Activated T-helper 1 cell treated with Interleukin-2 at 50 U/mL for 16 hours (primary cell): ENCODE measurements at regions not wholly inside any gene's neighbourhood (a gene's known extent, or its start where the extent isn't known, plus 50 kb on each side); places are given as distances from the start of the nearest gene placed in this dataset.
"Not testable (repeated sequence)": the region's sequence is repeated elsewhere in the genome, so short reads cannot be mapped to it uniquely, and the experiment has no call there.

Experiments used
- DNase-seq: peaks from one replicate; pipeline ENCODE4 v3.0.0-alpha.2; 2020; ENCODE audit warnings: low read depth

GRCh38 chr10:89949496-89949895 lies 248.1 kb downstream of the KIF20B start:
- DNase-seq, result no peak

DNA sequence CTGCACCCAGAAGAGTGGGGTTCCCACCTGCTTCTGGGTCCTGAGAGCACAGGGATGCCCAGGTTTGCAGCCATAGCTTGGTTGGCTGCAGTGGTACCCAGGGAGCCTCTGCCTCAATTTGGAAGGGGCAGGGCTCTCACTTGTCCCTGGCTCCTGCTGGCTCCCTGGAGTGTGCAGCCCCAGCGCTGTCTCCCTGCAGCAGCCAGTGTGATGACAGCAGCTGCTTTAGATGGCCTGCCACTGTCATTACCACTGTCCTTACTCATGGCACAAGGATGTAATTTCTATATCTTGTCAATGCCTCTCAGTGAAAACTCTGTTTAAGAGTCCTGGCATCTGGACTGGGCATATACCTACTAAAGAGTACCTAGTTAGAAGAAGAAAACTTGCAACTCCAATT lies 250.9 kb downstream of the KIF20B start:
- no peak for DNase-seq

DNA sequence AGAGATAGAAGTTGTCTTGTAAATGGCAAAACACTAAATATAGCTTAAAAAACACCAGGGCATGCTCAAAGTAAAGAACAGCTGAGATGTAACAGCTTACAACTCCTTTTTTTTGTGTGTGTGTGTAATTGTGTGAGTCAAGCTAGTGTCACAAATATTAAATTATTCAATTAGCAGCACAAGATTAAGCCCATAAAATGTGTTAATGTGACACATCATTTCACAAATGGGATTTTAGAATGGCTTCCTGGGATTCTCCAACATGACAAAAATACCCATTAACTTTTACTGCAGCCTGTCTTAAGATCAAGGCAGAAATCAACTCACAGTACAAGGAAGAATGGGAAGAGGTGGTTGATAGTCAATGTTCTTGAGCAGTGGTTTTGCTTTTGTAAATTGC lies 251.4 kb downstream of the KIF20B start:
- DNase-seq, result no peak

- DNase-seq, result no peak
These were observed 252.7 kb downstream of the KIF20B start for GRCh38 chr10:89954061-89954460.

DNA sequence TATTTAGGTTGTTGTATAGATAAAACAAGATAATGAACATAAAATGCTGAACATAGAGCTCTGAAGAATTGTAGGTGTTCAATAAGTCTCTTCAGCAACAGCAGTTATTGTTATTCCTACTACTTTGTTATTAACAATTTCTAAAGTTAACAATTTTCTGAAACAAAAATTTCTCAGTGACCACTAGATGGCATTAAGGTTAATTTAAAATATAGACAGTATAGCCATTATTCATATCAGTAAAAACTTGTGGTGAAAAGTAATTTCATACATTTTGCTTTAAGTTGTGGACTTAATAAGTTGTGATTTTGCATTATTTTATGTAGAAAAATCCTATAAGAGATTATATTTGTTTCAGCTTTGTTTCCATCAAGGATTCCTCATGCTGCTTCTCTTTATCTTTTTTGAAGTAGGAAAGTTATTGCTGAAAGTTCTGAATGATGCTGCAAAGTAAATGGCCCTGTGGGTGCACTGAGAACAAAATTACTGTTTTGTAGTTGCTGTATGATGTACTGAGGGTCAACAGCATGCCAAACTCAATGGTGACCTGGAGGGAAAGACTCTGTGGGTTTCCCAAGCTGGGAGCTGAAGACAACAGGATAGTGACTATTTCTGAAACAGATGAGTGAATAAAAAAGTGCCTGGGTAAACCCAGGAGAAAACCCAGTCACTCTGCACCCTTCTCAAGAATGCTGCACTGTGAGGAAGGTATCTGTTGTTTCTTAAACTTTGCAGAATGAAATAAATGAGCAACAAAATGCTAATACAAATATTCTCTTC lies 253.6 kb downstream of the KIF20B start:
- DNase-seq, result no peak

DNA sequence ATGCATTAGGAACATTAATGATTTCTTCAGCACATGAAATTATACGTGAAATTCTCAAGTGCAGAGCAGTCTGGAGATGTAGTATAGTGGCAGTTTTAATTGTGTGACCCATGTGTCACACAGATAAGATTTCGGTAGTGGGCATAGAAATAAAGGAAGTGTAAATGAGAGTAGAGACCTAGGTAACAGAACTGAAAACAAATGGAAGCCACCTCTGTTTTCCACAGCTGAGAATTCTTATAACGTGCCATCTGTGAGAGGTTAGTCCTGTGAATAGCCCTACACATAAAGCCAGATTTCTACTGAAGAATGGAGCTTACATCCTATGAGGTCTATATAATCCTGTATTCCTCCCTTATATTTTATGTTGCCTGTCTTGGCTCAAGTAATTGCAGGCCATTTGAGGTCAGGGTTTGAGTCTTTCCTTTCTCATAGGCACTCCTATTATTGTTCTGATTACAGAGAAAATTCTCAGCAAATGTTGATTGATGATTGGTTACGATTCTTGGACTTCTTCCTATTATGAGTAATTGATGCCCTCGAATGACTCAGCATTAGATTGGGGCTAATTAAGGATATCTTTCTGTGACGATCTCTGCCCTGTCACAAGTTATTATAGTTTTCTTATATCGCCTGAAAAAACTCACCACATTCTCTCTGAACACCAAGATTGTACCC lies 258.2 kb downstream of the KIF20B start:
- DNase-seq, result no peak

GRCh38 chr10:89963451-89964102 lies 262.2 kb downstream of the KIF20B start:
- no peak for DNase-seq

GRCh38 chr10:89966211-89966610 lies 264.8 kb downstream of the KIF20B start:
- DNase-seq, result no peak

- DNase-seq, result no peak
These were observed 271.9 kb downstream of the KIF20B start for GRCh38 chr10:89973326-89973725.

DNA sequence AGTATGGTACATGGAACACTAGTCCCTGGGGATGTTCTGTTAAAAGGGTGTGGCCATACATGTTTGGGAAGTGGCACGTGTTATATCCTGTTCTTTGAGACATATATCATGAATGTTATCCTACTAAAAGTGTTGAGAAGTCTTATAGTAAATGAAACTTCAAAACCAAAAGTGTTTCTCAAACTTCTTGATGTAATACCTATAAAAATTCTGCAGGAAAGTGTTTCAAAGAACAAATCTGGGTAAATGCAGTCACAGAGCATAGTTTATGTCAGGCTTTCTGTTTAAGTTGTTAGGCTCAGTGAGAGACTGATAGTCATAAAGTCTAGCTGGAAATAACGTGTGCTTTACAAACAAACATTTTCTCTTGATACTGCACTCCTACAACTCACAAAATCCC lies 273.7 kb downstream of the KIF20B start:
- DNase-seq, result no peak

GRCh38 chr10:89975771-89976170 lies 274.4 kb downstream of the KIF20B start:
- DNase-seq, result no peak

GRCh38 chr10:89978081-89978480 lies 276.7 kb downstream of the KIF20B start:
- no peak for DNase-seq

- no peak for DNase-seq
These were observed 278.3 kb downstream of the KIF20B start for GRCh38 chr10:89979726-89980125.

- no peak for DNase-seq
These were observed 278.8 kb downstream of the KIF20B start for GRCh38 chr10:89980166-89980565.

GRCh38 chr10:89981891-89982290 lies 280.5 kb downstream of the KIF20B start:
- DNase-seq, result no peak

- DNase-seq, result no peak
These were observed 284.1 kb downstream of the KIF20B start for GRCh38 chr10:89985446-89985845.

DNA sequence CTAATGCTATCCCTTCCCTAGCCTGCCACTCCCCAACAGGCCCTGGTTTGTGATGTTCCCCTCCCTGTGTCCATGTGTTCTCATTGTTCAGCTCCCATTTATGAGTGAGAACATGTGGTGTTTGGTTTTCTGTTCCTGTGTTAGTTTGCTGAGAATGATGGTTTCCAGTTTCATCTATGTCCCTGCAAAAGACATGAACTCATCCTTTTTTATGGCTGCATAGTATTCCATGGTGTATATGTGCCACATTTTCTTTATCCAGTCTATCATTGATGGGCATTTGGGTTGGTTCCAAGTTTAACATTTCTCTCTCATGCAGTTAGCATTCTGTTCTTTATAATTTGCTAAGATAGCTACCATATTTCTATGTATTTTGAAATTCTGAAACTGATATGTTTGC lies 287.0 kb downstream of the KIF20B start:
- DNase-seq, result not testable (repeated sequence)

DNA sequence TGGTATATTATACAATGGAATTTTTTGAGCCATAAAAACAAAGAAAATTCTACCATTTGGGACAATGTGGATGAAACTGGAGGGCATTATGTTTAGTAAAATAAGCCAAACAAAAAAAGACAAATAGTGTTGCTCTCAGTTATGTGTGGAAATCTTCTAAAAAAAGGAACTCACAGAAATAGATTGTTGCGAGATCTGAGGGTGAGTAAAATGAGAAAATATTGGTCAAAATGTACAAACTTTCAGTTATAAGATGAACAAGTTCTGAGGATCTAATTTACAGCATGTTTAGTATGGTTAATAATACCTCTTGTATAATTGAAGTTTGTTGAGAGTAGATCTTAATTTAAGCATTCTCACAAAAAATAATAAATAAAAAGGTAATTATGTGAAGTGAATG lies 291.2 kb downstream of the KIF20B start:
- DNase-seq, result no peak

GRCh38 chr10:90007226-90007625 lies 305.8 kb downstream of the KIF20B start:
- no peak for DNase-seq

GRCh38 chr10:90011281-90011680 lies 309.9 kb downstream of the KIF20B start:
- not testable (repeated sequence) for DNase-seq

DNA sequence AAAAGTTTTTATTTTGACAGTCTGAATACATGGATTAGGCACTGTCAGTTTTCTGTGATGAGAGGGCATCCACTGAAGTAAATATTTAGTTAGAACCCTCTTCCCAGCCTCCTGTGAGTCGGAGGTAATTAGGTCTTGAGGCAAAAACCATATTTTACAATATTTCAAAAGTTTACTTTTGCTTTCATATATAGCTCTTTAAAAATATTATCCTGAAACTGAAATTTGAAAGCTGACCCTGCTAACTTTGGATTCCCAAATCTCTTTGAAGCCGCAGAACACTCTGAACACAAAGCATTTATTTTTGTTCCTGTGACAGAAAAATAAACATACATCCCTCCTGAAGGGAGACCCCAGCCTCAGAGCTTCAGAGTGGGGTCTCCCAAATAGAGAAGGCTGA lies 317.4 kb downstream of the KIF20B start:
- no peak for DNase-seq

DNA sequence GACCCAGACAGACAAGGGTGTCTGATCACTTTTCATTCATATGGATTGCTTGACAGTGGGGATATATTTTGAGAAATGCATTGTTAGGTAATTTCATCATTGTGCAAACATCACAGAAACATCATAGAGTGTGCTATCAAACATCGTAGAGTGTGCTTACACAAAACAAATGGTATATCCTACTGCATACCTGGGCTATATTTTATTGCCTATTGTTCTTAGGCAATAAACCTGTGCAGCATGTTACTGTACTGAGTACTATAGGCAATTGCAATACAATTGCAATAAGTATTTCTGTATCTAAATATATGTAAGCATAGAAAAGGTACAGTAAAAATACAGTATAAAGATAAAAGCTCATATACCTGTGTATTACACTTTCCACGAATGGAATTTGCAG lies 319.1 kb downstream of the KIF20B start:
- DNase-seq, result no peak

DNA sequence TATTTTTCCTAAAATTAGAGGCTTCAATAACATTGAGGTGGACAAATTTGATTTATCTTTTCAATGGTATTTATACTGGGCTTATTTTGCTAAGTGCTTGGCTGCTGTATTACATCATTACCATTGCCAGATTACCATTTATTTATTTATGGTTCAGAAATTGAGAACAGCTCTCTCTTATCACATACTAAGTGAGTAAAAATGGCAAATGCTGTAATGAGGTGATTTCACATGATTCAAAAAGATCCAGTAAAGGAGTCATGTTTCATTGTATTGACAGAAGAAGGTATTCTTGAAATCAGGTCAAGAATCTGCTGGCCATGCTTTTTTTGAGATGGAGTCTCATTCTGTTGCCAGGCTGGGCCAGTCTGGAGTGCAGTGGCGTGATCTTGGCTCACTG lies 322.6 kb downstream of the KIF20B start:
- no peak for DNase-seq
